Adrenal gland (tissue), 9 donors: ENCODE measurements at regions not wholly inside any gene's neighbourhood (a gene's known extent, or its start where the extent isn't known, plus 50 kb on each side); places are given as distances from the start of the nearest gene placed in this dataset.

Experiments used
- DNase-seq, 7 donors: peaks; one replicate each; pipeline ENCODE4 v3.0.0-alpha.2; 2019 to 2020
- H3K27ac ChIP-seq, 5 donors: fragments of 200-600 bp; sonication (generic) in 4 of 5; 1 replicate in 3 of 5; 2 replicates in 2 of 5; pipeline versions ENCODE4 v1.5.1 to v1.8.0; 2016 to 2020; ENCODE audit warnings: mild to moderate bottlenecking in 1 of 5
- H3K27me3 ChIP-seq: fragments of 200-600 bp; 2 replicates; pipeline ENCODE4 v1.8.0; 2021
- H3K36me3 ChIP-seq, 2 donors: fragments of 200-600 bp; replicated peaks in 1 of 2; 1 replicate in 1 of 2; 2 replicates in 1 of 2; pipeline versions ENCODE4 v1.5.1 to v1.8.0; 2018 to 2022
- H3K4me1 ChIP-seq, 2 donors: fragments of 200-600 bp; replicated peaks in 1 of 2; 1 replicate in 1 of 2; 2 replicates in 1 of 2; pipeline versions ENCODE4 v1.5.1 to v1.8.0; 2018 to 2021
- H3K4me3 ChIP-seq, 4 donors: fragments of 200-600 bp; sonication (generic) in 3 of 4; one replicate each; pipeline ENCODE4 v1.5.1; 2016 to 2018
- H3K9me3 ChIP-seq, 3 donors: fragments of 200-600 bp; sonication (generic) in 1 of 3; replicated peaks in 1 of 3; 1 replicate in 2 of 3; 2 replicates in 1 of 3; pipeline versions ENCODE4 v1.5.1 to v1.8.0; 2016 to 2021
- POLR2A ChIP-seq, 2 donors: fragments of 450-650 bp; IDR thresholded peaks; one replicate each; pipeline ENCODE4 v1.6.1; 2017; ENCODE audit warnings: antibody characterized with exemption in 2 of 2, mild to moderate bottlenecking in 2 of 2, moderate library complexity in 1 of 2
- WGBS, 4 donors: extraction: QIAGEN DNeasy Blood & Tissue Kit in 2 of 4; methylation state at CpG; one replicate each; pipeline versions ENCODE4 v1.1.5 to v1.1.7; 2013 to 2017; 5-methylcytosine and 5-hydroxymethylcytosine counted together
- intact Hi-C, 2 donors: fragments of 100-400 bp; cut with DNase I; formaldehyde crosslinking; loops; one replicate each; pipeline versions ENCODE4 v1.14.1 to v1.15.0; 2022 to 2023
- TF ChIP-seq, protein P1 (sequence below), 6 experiments: fragments of 450-650 bp in 4 of 6; fragments of 200-600 bp in 2 of 6; sonication (generic) in 1 of 6; IDR thresholded peaks; 1 replicate in 5 of 6; 2 replicates in 1 of 6; pipeline versions ENCODE4 v1.5.1 to v1.8.0; 2016 to 2021; ENCODE audit warnings: antibody characterized with exemption in 6 of 6, mild to moderate bottlenecking in 2 of 6, moderate library complexity in 1 of 6
- donor health status: healthy with polysubstance abuse.
- donor health status: Bipolar disorder and iron deficiency.
- donor health status: DM: yes; HTN: yes; CAD: no.
- donor health status: DM: no; HTN: no; CAD: no.
- donor health status: DM: no; HTN: no; CAD: no.

DNA sequence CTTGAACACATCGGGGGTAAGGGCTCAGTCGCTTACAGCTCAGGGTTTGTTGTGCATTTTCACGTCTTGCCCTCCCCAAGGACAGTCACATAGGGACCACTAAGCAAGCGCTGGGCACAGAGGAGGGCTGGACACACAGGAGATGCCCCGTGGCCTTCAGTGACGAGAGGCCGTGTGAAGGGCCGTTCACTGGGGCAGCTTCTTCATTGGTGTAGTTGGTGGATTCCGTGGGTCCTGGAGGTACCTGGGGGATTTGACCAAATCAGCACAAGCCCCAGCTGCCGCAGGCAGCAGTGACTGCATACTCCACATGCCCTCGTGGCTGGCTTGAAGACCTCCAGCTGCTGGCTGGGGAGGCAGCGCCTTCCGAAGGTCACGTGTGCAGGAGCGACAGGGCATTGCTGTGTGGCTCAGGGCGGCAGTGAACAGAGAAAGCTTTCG, 100.8 kb upstream of the C1orf174 start:
- WGBS, 4 donors, result 54 to 70% (median 66%) methylated on average over 4 to 17 of the region's 17 CpGs
- Histone ChIP-seq H3K27ac (no peak overlapping the region), H3K4me1 (no peaks in the 10 kb centered on the region), H3K27me3 (peaks cover 4% of the 10 kb centered on the region), H3K36me3 (no peaks in the 10 kb centered on the region), H3K9me3 (no peaks in the 10 kb centered on the region), H3K4me3 (no peak overlapping the region)
- DNase-seq, result no peak
- TF ChIP-seq, protein P1, sequence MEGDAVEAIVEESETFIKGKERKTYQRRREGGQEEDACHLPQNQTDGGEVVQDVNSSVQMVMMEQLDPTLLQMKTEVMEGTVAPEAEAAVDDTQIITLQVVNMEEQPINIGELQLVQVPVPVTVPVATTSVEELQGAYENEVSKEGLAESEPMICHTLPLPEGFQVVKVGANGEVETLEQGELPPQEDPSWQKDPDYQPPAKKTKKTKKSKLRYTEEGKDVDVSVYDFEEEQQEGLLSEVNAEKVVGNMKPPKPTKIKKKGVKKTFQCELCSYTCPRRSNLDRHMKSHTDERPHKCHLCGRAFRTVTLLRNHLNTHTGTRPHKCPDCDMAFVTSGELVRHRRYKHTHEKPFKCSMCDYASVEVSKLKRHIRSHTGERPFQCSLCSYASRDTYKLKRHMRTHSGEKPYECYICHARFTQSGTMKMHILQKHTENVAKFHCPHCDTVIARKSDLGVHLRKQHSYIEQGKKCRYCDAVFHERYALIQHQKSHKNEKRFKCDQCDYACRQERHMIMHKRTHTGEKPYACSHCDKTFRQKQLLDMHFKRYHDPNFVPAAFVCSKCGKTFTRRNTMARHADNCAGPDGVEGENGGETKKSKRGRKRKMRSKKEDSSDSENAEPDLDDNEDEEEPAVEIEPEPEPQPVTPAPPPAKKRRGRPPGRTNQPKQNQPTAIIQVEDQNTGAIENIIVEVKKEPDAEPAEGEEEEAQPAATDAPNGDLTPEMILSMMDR (IDR thresholded peaks at IDR 0.05), result no peak
- intact Hi-C loops, result no loop called here

DNA sequence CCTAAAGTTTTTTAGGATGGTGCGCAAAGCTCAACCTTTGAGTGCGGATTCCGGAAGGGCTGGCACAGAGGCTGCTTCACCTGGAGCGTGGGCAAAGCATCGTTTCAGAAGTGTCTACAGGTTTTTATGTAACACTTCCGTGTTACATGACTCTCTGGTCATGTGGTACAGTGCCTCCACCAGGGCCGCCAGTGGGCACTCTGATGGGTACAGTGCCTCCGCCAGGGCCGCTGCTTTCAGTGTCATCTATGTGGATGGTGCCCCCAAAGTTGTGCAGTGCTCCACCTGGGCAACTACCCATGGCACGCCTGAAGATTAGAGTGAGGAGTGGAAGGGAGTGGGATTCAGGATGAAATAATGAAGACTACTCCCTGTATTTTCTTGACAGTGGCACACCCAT, 101.4 kb upstream of the C1orf174 start:
- Histone ChIP-seq H3K4me3 (no peak overlapping the region), H3K4me1 (no peaks in the 10 kb centered on the region), H3K36me3 (no peaks in the 10 kb centered on the region), H3K27me3 (peaks cover 4% of the 10 kb centered on the region), H3K27ac (no peak overlapping the region), H3K9me3 (no peaks in the 10 kb centered on the region)
- intact Hi-C loops, result no loop called here
- no peak for TF ChIP-seq POLR2A (IDR thresholded peaks at IDR 0.05)
- TF ChIP-seq, protein P1 (IDR thresholded peaks at IDR 0.05), result no peak
- no peak for DNase-seq
- 77 to 84% (median 82%) methylated on average over 7 to 10 of the region's 10 CpGs for WGBS, 4 donors

DNA sequence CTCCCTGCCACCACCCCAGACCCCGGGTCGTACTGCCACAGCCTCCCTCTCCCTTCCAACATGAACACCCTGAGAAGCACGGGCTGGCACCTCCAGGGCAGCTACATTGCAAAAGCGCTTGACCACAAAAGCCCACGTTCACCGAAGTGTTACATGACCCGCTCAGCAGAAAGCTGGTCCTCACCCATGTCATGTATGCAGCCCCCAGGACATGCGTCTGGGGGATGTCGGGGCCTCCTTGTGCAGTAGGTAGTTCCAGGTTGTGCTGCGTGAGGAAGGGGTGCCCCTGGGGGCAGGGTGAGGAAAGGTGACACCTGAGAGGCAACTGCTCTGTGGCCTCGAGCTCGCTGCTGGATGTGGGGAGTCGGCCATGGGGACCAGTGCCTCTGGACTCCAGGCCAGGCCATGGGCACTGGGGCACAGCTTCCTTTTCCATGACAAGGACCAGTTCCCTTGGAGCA, 102.0 kb upstream of the C1orf174 start:
- no peak overlapping the region for H3K4me3 ChIP-seq
- H3K4me1 ChIP-seq, result no peaks in the 10 kb centered on the region
- H3K27me3 ChIP-seq, result peaks cover 4% of the 10 kb centered on the region
- no peaks in the 10 kb centered on the region for H3K9me3 ChIP-seq
- no peak overlapping the region for H3K27ac ChIP-seq
- H3K36me3 ChIP-seq, result no peaks in the 10 kb centered on the region
- WGBS, 4 donors, result 70 to 78% (median 73%) methylated on average over 12 to 13 of the region's 13 CpGs
- intact Hi-C loops, result no loop called here
- TF ChIP-seq POLR2A (IDR thresholded peaks at IDR 0.05), result no peak
- TF ChIP-seq, protein P1 (IDR thresholded peaks at IDR 0.05), result no peak
- no peak for DNase-seq

DNA sequence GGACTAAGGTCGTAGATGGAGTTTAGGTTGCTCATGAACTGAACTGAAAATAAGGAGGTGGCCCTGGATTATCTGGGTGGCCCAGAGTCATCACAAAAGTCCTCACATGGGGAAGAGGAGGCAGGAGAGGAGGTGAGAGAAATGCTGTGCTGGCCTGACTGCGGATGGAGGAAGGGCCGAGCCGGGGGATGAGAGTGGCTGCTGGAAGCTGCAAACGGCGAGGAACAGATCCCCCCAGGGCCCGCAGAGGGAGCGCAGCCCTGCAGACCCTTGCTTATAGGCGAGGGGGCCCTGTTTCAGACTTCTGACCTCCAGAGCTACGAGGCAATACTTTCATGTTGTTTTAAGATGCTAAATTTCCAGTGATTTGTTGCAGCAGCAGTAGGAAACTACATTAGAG, 102.7 kb upstream of the C1orf174 start:
- Histone ChIP-seq H3K36me3 (no peaks in the 10 kb centered on the region), H3K9me3 (no peaks in the 10 kb centered on the region), H3K4me1 (no peaks in the 10 kb centered on the region), H3K27me3 (peaks cover 4% of the 10 kb centered on the region), H3K4me3 (no peak overlapping the region), H3K27ac (no peak overlapping the region)
- DNase-seq, result no peak
- WGBS, 4 donors, result 27 to 49% (median 46%) methylated on average over 6 to 10 of the region's 10 CpGs
- TF ChIP-seq POLR2A (IDR thresholded peaks at IDR 0.05), result no peak
- TF ChIP-seq, protein P1 (IDR thresholded peaks at IDR 0.05), result no peak
- intact Hi-C loops, result no loop called here
